ENCODE measurements at regions not wholly inside any gene's neighbourhood (a gene's known extent, or its start where the extent isn't known, plus 50 kb on each side); places are given as distances from the start of the nearest gene placed in this dataset.
A peak's percentile ranks its signal among the peaks of the same experiment; 100 is the strongest.
"Not testable (repeated sequence)": the region's sequence is repeated elsewhere in the genome, so short reads cannot be mapped to it uniquely, and the experiment has no call there.

- peak in 1 of 2 donors; percentile 21 for ATAC-seq
- intact Hi-C loops (cut with DNase I), result no loop called here
These were observed 1358.8 kb upstream of the TMEM132C start for GRCh38 chr12:126907900-126908764.

DNA sequence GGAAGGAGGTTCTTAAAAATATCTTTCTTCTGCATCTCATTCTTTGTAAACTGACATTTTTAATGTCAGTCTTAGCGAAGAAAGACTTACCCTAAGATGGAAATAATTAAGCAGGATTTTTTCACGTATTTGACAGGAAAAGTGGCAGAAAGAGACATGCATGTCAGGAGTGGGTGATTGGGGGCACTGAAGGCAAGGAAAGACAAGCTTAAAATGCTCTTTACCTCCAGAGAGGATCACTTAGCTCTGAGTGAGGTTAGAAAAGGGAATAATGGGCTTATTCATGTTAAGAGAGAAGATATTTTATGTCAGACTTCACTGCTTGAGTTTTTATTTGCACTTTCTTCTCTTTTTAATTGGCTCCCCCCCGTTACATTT lies 1358.2 kb upstream of the TMEM132C start:
- ATAC-seq (no peak), DNase-seq (no peak)
- intact Hi-C loops (cut with DNase I), result no loop called here

More at GRCh38 chr12:126907900-126908764, 1358.8 kb upstream of the TMEM132C start:
- no peak for DNase-seq

GRCh38 chr12:126910570-126910969 lies 1356.4 kb upstream of the TMEM132C start:
- ATAC-seq (no peak), DNase-seq (no peak)
- intact Hi-C loops (cut with DNase I), result no loop called here

GRCh38 chr12:126912111-126912510 lies 1354.9 kb upstream of the TMEM132C start:
- DNase-seq, result no peak
- ATAC-seq, result no peak
- intact Hi-C loops (cut with DNase I), result no loop called here

DNA sequence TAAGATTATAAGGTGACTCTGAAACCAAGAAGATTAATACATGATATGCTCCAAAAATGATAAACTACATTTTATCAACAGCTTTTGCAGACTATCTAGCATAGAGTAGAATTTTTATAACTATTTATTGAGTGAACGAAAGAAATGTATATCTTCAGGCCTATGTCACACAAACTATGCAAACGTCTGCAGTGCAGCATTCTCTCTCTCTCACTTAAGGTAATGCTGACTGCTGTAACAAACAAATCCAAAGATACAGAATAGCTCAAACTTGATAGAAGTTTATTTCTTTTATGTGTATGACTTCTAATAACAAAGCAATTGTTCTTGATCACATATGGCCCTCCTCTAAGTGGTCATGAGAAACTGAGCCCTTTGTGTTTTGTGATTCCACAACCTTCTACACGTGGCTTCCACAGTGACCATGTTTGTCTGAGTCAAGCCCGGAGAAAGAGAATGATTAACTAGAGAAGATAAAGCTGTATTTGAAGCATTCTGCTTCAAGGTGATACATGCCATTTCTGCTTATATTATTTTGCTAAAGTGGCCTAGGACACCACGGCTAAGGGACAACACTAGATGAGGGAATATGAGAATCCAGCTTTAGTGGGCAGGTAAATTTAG lies 1352.7 kb upstream of the TMEM132C start:
- intact Hi-C loops (cut with DNase I), result no loop called here
- ATAC-seq (no peak), DNase-seq (no peak)

DNA sequence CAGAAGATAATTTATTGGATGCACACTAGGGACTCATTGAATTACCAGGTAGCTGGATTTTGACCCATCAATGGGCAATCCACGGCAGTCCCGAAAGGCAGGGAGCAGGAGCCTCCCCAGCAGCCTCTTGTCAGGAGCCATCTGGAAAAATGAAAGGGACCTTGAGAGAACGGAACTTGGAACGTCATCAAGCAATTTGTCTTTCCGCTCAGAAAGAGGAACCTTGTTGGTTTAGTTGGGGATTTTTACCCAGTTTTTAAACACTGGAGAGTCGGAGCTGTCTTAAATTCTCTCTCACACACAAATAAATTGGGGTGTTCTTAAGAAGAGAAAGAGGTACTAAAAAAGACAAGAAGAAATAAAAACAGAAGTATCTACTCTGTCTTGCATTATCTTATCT lies 1351.7 kb upstream of the TMEM132C start:
- DNase-seq (no peak), ATAC-seq (no peak)
- intact Hi-C loops (cut with DNase I), result no loop called here

DNA sequence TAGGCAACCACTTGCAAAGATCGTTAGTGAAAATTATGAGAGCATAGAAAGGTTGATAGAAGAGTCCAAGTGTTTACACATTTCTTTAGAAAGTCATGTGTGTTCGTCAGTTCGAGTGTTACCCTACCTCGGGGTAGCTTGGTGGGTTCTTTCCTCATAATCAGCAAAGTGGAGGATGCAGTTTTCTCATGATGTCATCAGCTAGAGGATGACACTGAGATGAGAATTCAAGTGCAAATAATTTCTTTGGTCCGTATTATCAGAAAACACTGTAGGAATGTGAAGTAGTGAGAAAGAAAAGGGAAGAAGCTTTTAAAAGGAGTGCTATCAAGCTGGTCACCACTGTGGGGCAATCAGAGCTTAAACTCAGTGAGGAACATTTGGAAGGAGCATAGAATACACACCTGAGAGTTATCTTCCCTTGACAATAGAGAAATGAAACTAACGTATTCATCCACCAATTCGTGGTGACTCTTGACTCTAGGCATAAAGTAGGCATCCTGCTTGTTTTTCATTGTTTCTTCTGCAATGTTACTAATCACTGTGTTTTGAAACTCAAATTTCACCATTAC lies 1340.9 kb upstream of the TMEM132C start:
- DNase-seq (no peak), ATAC-seq (no peak)
- intact Hi-C loops (cut with DNase I), result no loop called here

- no peak for ATAC-seq
- intact Hi-C loops (cut with DNase I), result no loop called here
- DNase-seq, result no peak
These were observed 1336.7 kb upstream of the TMEM132C start for GRCh38 chr12:126930234-126930633.

DNA sequence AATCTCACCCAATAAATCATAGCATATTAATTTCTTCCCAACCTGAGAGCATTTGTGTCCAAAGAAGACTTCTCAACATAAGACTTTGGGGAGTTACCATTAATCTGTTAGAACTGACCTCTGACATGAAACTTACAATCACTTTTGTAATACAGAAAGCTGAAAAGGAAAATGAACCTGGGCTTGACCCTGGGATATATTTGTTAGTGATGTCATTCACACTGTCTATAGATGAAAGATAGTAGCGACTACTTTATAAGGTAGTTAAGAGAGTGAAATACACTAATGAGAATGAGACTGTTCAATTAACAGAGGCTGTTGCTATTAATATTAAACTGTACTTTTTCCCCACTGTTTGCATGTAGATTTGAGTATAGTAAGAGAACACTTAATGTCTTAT lies 1334.8 kb upstream of the TMEM132C start:
- intact Hi-C loops (cut with DNase I), result no loop called here
- DNase-seq (no peak), ATAC-seq (no peak)

DNA sequence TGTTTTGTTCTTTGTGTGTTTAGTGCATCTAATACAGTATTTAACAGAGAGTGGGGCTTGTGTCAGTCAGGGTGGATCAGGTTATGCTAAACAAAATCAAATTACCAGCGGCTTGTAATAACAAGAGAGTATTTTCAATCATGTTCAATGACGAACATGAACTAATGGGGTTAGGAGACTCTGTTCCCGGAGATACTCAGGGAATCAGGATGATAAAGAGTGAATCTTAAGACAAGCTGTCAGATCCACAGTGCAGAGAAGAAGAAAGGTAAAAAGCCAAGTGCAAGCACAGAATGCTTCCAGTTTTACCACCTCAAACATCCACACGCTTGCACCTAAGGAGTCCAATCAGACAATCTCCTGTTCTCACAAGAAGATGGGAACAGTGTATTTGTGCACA lies 1331.5 kb upstream of the TMEM132C start:
- no peak for ATAC-seq
- intact Hi-C loops (cut with DNase I), result no loop called here
- DNase-seq, result no peak

DNA sequence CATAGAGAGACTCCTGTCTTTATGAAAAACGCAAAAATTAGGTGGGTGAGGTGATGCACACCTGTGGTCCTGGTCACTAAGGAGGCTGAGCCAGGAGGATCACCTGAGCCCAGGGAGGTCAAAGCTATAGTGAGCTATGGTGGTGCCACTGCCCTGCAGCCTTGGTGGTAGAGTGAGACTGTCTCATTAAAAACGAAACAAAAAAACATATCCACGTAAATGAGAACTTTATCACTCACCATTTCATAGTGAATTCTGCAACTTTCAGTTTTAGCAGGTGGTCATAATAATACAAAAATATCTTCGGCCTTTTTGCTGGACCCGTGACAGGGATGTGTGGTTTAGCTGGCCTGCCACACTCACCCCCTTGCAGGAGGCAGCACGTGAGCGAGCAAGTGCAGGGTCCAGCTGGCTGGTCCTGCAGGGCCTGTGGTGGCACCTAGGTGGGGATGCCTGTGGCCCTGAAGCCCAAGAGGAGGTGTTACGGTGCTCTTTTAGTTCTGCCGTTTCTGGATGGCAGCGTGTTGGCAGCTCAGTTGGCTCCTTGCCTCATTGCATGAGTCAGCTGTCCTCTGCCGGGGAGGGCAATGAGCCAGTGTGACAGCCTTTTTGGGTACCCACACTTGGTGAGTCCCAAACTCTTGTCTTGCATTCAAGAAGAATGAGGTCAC lies 1330.7 kb upstream of the TMEM132C start:
- ATAC-seq (peak; percentile 93 to 96), DNase-seq (peak; percentile 68)
- intact Hi-C loops (cut with DNase I), result no loop called here

GRCh38 chr12:126937431-126937830 lies 1329.5 kb upstream of the TMEM132C start:
- no peak for ATAC-seq
- DNase-seq, result no peak
- intact Hi-C loops (cut with DNase I), result no loop called here

DNA sequence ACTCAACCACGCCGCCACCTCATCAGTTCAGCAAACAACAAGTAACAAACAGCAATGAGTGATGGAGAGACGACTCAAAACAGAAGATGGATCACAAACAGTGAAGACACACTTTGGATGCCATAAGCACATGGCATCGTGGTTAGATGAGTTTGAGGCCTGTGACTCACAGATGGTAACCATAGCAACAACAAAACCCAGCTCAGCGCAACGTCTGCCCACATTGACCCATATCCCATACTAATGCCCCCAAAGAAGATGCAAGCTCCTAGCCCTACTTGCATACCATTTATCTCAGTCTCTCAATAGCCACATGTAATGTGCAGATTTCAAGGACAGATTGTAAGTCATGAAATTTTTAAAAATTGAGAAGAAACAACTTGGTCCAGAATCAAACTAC lies 1322.3 kb upstream of the TMEM132C start:
- DNase-seq (no peak), ATAC-seq (no peak)
- intact Hi-C loops (cut with DNase I), result no loop called here

DNA sequence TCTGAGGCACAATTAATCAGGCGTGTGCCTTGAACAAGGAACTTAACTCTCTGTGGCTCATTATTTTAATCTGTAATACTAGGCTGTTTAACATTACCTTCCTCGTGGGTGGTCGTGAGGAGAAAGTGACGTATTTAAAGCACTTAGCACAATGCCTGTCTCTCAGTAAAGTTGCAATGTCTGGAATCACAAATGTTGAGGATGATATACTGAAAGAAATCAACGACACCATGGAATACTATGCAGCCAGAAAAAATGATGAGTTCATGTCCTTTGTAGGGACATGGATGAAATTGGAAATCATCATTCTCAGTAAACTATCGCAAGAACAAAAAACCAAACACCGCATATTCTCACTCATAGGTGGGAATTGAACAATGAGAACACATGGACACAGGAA lies 1320.0 kb upstream of the TMEM132C start:
- ATAC-seq; intact Hi-C loops (cut with DNase I); DNase-seq: not testable (repeated sequence)

GRCh38 chr12:126949558-126949957 lies 1317.4 kb upstream of the TMEM132C start:
- intact Hi-C loops (cut with DNase I), result no loop called here
- ATAC-seq (no peak), DNase-seq (no peak)

DNA sequence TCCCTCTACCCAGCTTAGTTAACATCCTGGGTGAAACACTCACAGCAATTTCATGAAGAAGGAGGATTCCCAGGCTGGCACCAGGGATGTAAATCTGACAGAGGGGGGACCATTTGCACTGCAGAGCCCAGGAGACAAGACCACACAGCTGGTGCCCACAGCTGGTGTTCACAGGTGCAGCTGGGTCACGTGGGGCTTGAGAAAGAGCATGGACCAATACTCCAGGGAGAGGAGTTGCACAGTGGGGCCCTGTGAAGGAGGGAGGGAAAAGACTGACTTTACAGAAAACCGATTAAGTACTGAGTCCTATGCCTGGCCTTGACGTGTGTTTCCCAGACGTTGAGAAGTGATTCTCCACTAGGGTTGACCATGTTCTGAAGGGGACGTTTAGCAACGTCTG lies 1316.7 kb upstream of the TMEM132C start:
- ATAC-seq (no peak), DNase-seq (no peak)
- intact Hi-C loops (cut with DNase I), result no loop called here

- ATAC-seq (peak in 1 of 2 donors; percentile 52), DNase-seq (no peak)
- intact Hi-C loops (cut with DNase I), result no loop called here
These were observed 1314.6 kb upstream of the TMEM132C start for GRCh38 chr12:126952096-126953007.

GRCh38 chr12:126953365-126953889 lies 1313.5 kb upstream of the TMEM132C start:
- ATAC-seq (no peak), DNase-seq (no peak)
- intact Hi-C loops (cut with DNase I), result no loop called here

- intact Hi-C loops (cut with DNase I), result no loop called here
- ATAC-seq (no peak), DNase-seq (no peak)
These were observed 1306.7 kb upstream of the TMEM132C start for GRCh38 chr12:126960221-126960620.
